ENCODE measurements at regions not wholly inside any gene's neighbourhood (a gene's known extent, or its start where the extent isn't known, plus 50 kb on each side); places are given as distances from the start of the nearest gene placed in this dataset.

- Histone ChIP-seq H3K9me2 (replicated peaks; ENCODE audit: control insufficient read depth, low read length) (no peaks in the 10 kb centered on the region), H3K79me2 (ENCODE audit: control insufficient read depth, low read length) (no peaks in the 10 kb centered on the region), H3F3A (ENCODE audit: control insufficient read depth, insufficient read depth) (no peaks in the 10 kb centered on the region), H3K4me1 (ENCODE audit: control insufficient read depth, low read length) (no peaks in the 10 kb centered on the region), H3K27me3 (ENCODE audit: control insufficient read depth, low read length) (peaks cover 3% of the 10 kb centered on the region; the same call in 1 of the 2 replicates), H4K20me1 (ENCODE audit: control insufficient read depth, insufficient read depth, low read depth, low read length) (no peaks in the 10 kb centered on the region), H3K27ac (ENCODE audit: low read depth, low read length) (no peak overlapping the region), H3K4me3 (ENCODE audit: low read length) (no peak overlapping the region), H3K36me3 (ENCODE audit: control insufficient read depth, low read length) (no peaks in the 10 kb centered on the region), H3K4me2 (ENCODE audit: low read length) (no peak overlapping the region), H3K9me3 (ENCODE audit: control insufficient read depth, insufficient read depth, low read length) (no peaks in the 10 kb centered on the region)
- no peak for TF ChIP-seq EZH2phosphoT487 (IDR thresholded peaks at IDR 0.05; ENCODE audit: borderline replicate concordance, low read length)
- TF ChIP-seq CTCF (IDR thresholded peaks at IDR 0.05; ENCODE audit: low read depth, low read length, poor library complexity, severe bottlenecking) = no peak
These were observed 188.0 kb upstream of the IL12A start for GRCh38 chr3:159800434-159801155.

- no peaks in the 10 kb centered on the region for H3K79me2 ChIP-seq (ENCODE audit: control insufficient read depth, low read length)
- TF ChIP-seq EZH2phosphoT487 (IDR thresholded peaks at IDR 0.05; ENCODE audit: borderline replicate concordance, low read length) (no peak), CTCF (IDR thresholded peaks at IDR 0.05; ENCODE audit: low read depth, low read length, poor library complexity, severe bottlenecking) (no peak)
- H3K9me2 ChIP-seq (replicated peaks; ENCODE audit: control insufficient read depth, low read length) = no peaks in the 10 kb centered on the region
- no peaks in the 10 kb centered on the region for H4K20me1 ChIP-seq (ENCODE audit: control insufficient read depth, insufficient read depth, low read depth, low read length)
- H3K4me2 ChIP-seq (ENCODE audit: low read length) = no peak overlapping the region
- H3F3A ChIP-seq (ENCODE audit: control insufficient read depth, insufficient read depth) = no peaks in the 10 kb centered on the region
- H3K27ac ChIP-seq (ENCODE audit: low read depth, low read length) = no peak overlapping the region
- H3K9me3 ChIP-seq (ENCODE audit: control insufficient read depth, insufficient read depth, low read length) = no peaks in the 10 kb centered on the region
- no peak overlapping the region for H3K4me3 ChIP-seq (ENCODE audit: low read length)
- 0 out of 2 replicates have a peak, but pooled peaks cover 3% of the 10 kb centered on the region for H3K27me3 ChIP-seq (ENCODE audit: control insufficient read depth, low read length)
- no peaks in the 10 kb centered on the region for H3K36me3 ChIP-seq (ENCODE audit: control insufficient read depth, low read length)
- no peaks in the 10 kb centered on the region for H3K4me1 ChIP-seq (ENCODE audit: control insufficient read depth, low read length)
These were observed 185.8 kb upstream of the IL12A start for GRCh38 chr3:159802864-159803263.

GRCh38 chr3:159803459-159803858 is 185.2 kb upstream of the IL12A start:
- H3K27me3 ChIP-seq (ENCODE audit: control insufficient read depth, low read length) = 0 out of 2 replicates have a peak, but pooled peaks cover 3% of the 10 kb centered on the region
- no peak overlapping the region for H3K27ac ChIP-seq (ENCODE audit: low read depth, low read length)
- no peaks in the 10 kb centered on the region for H3K36me3 ChIP-seq (ENCODE audit: control insufficient read depth, low read length)
- no peak for TF ChIP-seq CTCF (IDR thresholded peaks at IDR 0.05; ENCODE audit: low read depth, low read length, poor library complexity, severe bottlenecking)
- TF ChIP-seq EZH2phosphoT487 (IDR thresholded peaks at IDR 0.05; ENCODE audit: borderline replicate concordance, low read length) = no peak
- H3K9me2 ChIP-seq (replicated peaks; ENCODE audit: control insufficient read depth, low read length) = no peaks in the 10 kb centered on the region
- H3K4me1 ChIP-seq (ENCODE audit: control insufficient read depth, low read length) = no peaks in the 10 kb centered on the region
- H3K79me2 ChIP-seq (ENCODE audit: control insufficient read depth, low read length) = no peaks in the 10 kb centered on the region
- no peak overlapping the region for H3K4me3 ChIP-seq (ENCODE audit: low read length)
- no peaks in the 10 kb centered on the region for H4K20me1 ChIP-seq (ENCODE audit: control insufficient read depth, insufficient read depth, low read depth, low read length)
- H3K9me3 ChIP-seq (ENCODE audit: control insufficient read depth, insufficient read depth, low read length) = no peaks in the 10 kb centered on the region
- H3F3A ChIP-seq (ENCODE audit: control insufficient read depth, insufficient read depth) = no peaks in the 10 kb centered on the region
- H3K4me2 ChIP-seq (ENCODE audit: low read length) = no peak overlapping the region

All from DOHH2 (cell line).